NT2/D1 (cell line): ENCODE measurements at regions not wholly inside any gene's neighbourhood (a gene's known extent, or its start where the extent isn't known, plus 50 kb on each side); places are given as distances from the start of the nearest gene placed in this dataset.

Experiments
- YY1 ChIP-seq: IDR thresholded peaks from 2 replicates; pipeline ENCODE4 v1.6.1; 2011; ENCODE audit not compliant: insufficient read length, insufficient read depth
- ZNF274 ChIP-seq: IDR thresholded peaks from 2 replicates; pipeline ENCODE4 v1.6.1; 2011; ENCODE audit warnings: mild to moderate bottlenecking, low read depth, low read length

GRCh38 chr7:22662036-22662435 is 65.0 kb upstream of the IL6 start:
- TF ChIP-seq ZNF274 (no peak), YY1 (no peak)
